Natural killer cell treated with Interleukin-12 subunit alpha and Interleukin-12 subunit beta and Interleukin-15 and Interleukin-18, amount 100 ng/mL, for 72 hours (primary cell): ENCODE measurements at regions not wholly inside any gene's neighbourhood (a gene's known extent, or its start where the extent isn't known, plus 50 kb on each side); places are given as distances from the start of the nearest gene placed in this dataset.

Experiments used
- ATAC-seq, 2 donors: fragments of 150-1000 bp; cut with Tn5 transposase in 1 of 2; sonication (Bioruptor Pico), chemical (Tn5 transposase) in 1 of 2; 2 replicates each; pipeline ENCODE4 v1.10.0; 2021
- DNase-seq: peaks from one replicate; pipeline ENCODE4 v3.0.0; 2022; ENCODE audit warnings: low spot score
- H3K27ac Mint-ChIP-seq, 2 donors: 1 replicate in 1 of 2; 2 replicates in 1 of 2; pipeline ENCODE4 v1.8.0; 2022; ENCODE audit warnings: mixed read lengths in 2 of 2, mild to moderate bottlenecking in 1 of 2, moderate library complexity in 1 of 2
- H3K27me3 Mint-ChIP-seq, 2 donors: 1 replicate in 1 of 2; 2 replicates in 1 of 2; pipeline ENCODE4 v1.8.0; 2022; ENCODE audit warnings: mixed read lengths in 2 of 2
- H3K36me3 Mint-ChIP-seq: one replicate; pipeline ENCODE4 v1.8.0; 2022; ENCODE audit warnings: mixed read lengths
- H3K4me1 Mint-ChIP-seq, 2 donors: 1 replicate in 1 of 2; 2 replicates in 1 of 2; pipeline ENCODE4 v1.8.0; 2022; ENCODE audit warnings: low read depth in 2 of 2, mixed read lengths in 2 of 2, mild to moderate bottlenecking in 1 of 2
- H3K4me3 Mint-ChIP-seq: one replicate; pipeline ENCODE4 v1.8.0; 2022; ENCODE audit warnings: mixed read lengths
- H3K9me3 Mint-ChIP-seq: 2 replicates; pipeline ENCODE4 v1.8.0; 2022; ENCODE audit warnings: mixed read lengths

DNA sequence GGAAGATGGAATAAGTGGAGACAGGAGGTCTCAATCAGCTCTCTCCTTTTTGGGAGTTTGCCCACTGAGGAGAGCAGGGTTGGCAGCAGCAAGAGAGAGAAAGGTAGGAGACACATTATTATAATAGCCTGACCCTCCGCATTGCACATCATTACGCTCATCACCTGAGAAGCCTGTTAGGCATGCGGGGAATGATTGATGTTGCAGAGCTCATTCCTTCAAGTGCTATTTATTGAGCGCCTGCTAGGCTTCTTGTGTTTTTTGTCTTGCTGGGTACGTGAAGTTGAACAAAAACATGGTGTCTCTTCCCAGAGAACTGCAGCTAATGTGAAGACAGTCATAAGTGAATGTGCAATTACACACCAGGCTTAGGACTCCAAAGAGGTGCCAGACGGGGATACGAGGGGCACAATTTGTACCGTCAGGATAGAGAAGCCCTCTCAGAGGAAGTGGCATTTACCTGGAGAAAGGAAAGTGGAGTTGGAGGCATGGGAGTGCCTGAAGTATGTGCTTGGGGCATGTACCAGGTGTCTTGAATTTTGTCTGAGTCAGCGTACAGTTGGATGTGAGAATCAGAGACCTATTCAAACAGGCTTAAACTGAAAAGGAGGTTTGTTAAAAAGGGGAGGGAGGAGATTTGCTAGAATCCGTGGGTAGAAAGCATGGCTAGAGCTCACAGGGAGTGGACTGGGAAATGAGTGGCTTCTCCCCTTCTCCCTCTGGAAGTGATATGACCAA lies 90.2 kb upstream of the SOD3 start:
- no peak for ATAC-seq
- no peaks in the 10 kb centered on the region for H3K4me1 Mint-ChIP-seq
- no peak overlapping the region for H3K4me3 Mint-ChIP-seq
- peaks cover 15 to 31% of the 10 kb centered on the region in 2 donors for H3K27me3 Mint-ChIP-seq
- no peak overlapping the region for H3K27ac Mint-ChIP-seq
- H3K9me3 Mint-ChIP-seq: no peaks in the 10 kb centered on the region
- no peak for DNase-seq
- H3K36me3 Mint-ChIP-seq: no peaks in the 10 kb centered on the region

DNA sequence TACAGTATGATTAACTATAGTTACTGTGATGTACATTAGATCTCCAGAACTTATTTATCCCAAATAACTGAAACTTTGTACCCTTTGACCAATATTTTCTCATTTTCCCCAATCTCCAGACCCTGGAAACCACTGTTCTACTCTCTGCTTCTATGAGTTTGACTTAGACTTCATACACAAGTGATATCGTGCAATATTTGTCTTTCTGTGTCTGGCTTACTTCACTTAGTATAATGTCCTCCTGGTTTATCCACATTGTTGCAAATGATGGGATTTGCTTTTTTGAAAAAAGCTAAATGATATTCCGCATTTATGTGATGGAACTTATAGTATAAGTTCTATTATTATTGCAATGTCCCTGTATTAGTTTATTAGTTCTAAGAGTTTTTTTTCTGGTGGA lies 81.8 kb upstream of the SOD3 start:
- ATAC-seq (no peak), DNase-seq (no peak)
- no peaks in the 10 kb centered on the region for H3K4me1 Mint-ChIP-seq
- H3K27ac Mint-ChIP-seq: no peak overlapping the region
- H3K4me3 Mint-ChIP-seq: no peak overlapping the region
- peaks cover 6% of the 10 kb centered on the region for H3K36me3 Mint-ChIP-seq
- H3K27me3 Mint-ChIP-seq: peaks cover 0 to 2% of the 10 kb centered on the region in 2 donors
- H3K9me3 Mint-ChIP-seq: peaks cover 6% of the 10 kb centered on the region

DNA sequence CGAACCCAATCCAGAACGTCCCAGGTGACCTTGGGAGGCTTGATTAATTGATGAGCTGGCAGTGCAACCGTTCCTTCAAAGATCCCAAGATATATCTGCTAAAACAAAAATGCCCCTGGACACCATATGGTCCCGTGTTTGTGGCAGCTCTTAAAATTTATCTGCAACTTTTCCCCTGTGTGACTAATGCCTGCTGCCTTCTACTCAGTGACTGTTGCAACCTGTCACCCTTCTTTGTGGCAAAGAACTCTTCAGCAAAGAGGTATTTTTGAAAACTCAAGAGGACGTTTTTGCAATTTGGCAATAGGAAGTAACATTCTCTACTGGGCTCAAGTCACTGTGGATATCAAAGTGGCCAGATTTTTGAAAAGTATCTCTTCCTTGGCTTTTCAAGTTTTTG lies 75.8 kb upstream of the SOD3 start:
- Mint-ChIP-seq H3K27ac (no peak overlapping the region), H3K4me3 (no peak overlapping the region), H3K27me3 (no peaks in the 10 kb centered on the region), H3K4me1 (no peaks in the 10 kb centered on the region), H3K36me3 (peaks cover 6% of the 10 kb centered on the region), H3K9me3 (peaks cover 6% of the 10 kb centered on the region)
- DNase-seq (no peak), ATAC-seq (no peak)

DNA sequence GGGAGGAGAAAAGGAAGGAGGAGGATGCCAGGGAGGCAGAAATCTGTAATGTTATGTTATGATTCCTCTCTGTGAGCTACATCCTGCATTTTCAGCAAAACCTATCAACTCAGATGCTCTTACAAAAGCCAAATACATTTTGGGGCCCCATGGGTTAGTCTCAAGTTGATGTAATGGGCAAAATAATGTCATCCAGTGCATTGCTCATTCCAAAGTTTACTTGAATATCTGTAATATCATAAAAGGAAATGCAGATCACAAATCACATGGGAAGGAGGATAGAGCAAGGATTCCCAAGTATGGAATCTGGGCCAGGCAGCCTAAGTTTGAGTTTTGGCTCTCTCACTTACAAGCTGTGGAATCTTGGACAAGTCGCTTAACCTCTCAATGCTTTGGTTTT lies 74.9 kb upstream of the SOD3 start:
- Mint-ChIP-seq H3K4me1 (no peaks in the 10 kb centered on the region), H3K9me3 (peaks cover 6% of the 10 kb centered on the region), H3K36me3 (peaks cover 3% of the 10 kb centered on the region), H3K4me3 (no peak overlapping the region), H3K27ac (no peak overlapping the region), H3K27me3 (no peaks in the 10 kb centered on the region)
- no peak for DNase-seq
- no peak for ATAC-seq

DNA sequence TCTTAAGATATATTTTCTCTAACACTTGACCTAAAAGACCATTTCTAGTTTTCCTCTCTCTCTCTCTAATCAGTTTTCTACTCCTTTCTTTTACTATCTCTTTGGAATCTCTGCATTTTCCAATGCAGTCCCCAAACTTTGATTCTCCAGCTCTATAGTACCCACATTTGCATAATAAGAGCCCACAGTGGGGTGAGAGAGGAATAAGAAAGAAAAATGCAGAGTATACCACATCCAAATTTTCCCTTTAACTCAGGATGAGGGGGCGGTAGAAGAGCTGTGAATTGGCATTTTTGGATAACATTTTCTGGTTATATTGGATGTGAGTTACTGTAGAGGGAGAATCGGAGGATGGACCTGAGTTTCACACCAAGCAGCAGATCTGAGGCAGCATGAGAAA lies 74.4 kb upstream of the SOD3 start:
- no peaks in the 10 kb centered on the region for H3K4me1 Mint-ChIP-seq
- no peak for ATAC-seq
- DNase-seq: no peak
- H3K36me3 Mint-ChIP-seq: no peaks in the 10 kb centered on the region
- H3K27ac Mint-ChIP-seq: no peak overlapping the region
- H3K27me3 Mint-ChIP-seq: no peaks in the 10 kb centered on the region
- no peak overlapping the region for H3K4me3 Mint-ChIP-seq
- peaks cover 6% of the 10 kb centered on the region for H3K9me3 Mint-ChIP-seq

DNA sequence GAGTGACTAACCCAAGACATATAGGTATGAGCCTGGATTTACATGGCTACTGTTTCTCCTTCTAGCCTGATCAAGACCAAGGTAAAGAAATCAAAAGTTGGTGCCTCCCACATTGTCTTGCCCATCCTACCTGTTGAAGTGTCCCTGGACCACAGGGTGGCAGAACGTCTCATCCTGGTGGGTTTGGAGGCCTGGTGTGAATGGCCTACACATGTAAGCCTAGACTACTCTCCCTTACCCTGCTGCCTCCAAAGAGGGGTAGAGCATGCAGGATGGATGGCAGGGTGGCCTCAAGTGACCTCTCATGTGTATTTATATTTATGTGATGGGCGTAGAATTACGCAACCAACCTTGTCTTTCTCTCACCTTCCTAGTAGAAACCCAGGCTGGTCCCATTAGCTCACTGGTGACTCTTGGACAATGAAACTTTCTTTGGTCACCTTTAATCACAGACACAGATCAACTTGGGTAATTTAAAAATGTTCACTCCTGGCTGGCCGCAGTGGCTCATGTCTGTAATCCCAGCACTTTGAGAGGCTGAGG lies 73.3 kb upstream of the SOD3 start:
- Mint-ChIP-seq H3K9me3 (peaks cover 3% of the 10 kb centered on the region), H3K27ac (no peak overlapping the region), H3K36me3 (no peaks in the 10 kb centered on the region), H3K27me3 (no peaks in the 10 kb centered on the region), H3K4me1 (no peaks in the 10 kb centered on the region), H3K4me3 (no peak overlapping the region)
- DNase-seq: no peak
- ATAC-seq: no peak

DNA sequence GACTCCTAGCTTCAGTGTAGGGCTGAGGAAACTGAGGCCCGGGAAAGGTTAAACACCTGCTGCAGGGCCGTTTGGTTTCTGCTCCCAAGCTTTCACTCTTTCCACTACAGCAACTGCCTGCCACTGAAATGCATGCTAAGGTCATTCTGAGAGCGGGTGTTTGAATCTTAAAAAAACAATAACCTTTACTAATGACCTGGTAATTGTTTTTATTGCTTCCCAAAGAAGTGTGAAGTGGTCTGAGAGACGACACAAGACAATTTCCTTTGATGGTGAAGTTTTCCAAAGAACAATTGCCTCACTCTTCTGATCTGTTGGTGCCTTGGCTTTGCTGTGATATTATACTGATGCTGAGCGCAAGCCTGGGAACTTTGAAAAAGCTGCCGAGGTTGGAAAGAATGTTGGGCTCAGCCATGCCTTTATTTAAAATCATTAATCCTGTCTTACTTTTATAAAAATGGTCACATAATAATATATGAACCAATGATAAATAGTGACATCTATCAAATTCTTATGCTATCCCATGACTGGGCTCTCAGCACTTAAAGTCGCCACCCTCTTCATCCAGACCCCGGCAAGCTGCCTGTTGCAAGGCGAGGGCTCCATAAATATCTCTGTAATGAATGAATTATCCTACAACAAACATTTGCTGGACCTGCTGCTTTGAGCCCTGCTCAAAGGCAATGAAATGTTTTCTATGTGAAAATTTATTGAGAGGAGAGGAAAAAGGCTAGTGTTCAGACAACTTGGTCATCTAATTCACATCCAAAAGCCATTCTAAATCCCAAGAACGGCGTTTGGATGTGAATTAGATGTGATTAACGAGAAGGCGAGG lies 67.8 kb upstream of the SOD3 start:
- no peaks in the 10 kb centered on the region for H3K9me3 Mint-ChIP-seq
- H3K27ac Mint-ChIP-seq: no peak overlapping the region
- ATAC-seq: no peak
- no peak for DNase-seq
- peaks cover 0 to 3% of the 10 kb centered on the region in 2 donors for H3K27me3 Mint-ChIP-seq
- H3K4me1 Mint-ChIP-seq: no peaks in the 10 kb centered on the region
- H3K4me3 Mint-ChIP-seq: no peak overlapping the region
- H3K36me3 Mint-ChIP-seq: no peaks in the 10 kb centered on the region

DNA sequence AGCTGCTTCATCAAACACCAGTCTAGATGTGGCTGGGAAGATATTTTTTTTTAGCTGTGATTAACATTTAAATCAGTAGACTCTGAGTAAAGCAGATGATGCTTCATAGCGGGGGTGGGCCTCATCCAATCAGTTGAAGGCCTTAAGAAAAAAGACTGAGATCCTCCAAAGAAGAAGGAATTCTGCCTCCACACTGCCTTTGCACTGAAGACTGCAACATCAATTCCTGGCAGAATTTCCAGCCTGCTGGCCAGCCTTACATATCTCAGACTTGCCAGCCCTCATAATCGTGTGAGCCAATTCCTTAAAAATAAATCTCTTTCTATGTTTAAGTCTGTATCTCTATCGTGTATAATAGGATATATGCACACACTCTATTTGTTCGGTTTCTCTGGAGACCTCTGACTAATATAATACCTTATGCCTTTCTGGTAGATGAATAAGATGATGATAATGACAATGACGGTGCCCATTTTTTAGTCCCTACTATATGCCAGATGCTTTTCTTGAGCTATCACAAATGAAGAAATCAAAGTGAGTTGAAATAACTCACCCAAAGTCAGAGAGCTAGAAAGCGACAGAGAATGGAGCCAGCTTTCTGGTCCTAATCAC lies 66.1 kb upstream of the SOD3 start:
- no peaks in the 10 kb centered on the region for H3K4me1 Mint-ChIP-seq
- peaks cover 0 to 5% of the 10 kb centered on the region in 2 donors for H3K27me3 Mint-ChIP-seq
- H3K36me3 Mint-ChIP-seq: no peaks in the 10 kb centered on the region
- ATAC-seq (no peak), DNase-seq (no peak)
- H3K9me3 Mint-ChIP-seq: peaks cover 3% of the 10 kb centered on the region
- H3K4me3 Mint-ChIP-seq: no peak overlapping the region
- no peak overlapping the region for H3K27ac Mint-ChIP-seq

DNA sequence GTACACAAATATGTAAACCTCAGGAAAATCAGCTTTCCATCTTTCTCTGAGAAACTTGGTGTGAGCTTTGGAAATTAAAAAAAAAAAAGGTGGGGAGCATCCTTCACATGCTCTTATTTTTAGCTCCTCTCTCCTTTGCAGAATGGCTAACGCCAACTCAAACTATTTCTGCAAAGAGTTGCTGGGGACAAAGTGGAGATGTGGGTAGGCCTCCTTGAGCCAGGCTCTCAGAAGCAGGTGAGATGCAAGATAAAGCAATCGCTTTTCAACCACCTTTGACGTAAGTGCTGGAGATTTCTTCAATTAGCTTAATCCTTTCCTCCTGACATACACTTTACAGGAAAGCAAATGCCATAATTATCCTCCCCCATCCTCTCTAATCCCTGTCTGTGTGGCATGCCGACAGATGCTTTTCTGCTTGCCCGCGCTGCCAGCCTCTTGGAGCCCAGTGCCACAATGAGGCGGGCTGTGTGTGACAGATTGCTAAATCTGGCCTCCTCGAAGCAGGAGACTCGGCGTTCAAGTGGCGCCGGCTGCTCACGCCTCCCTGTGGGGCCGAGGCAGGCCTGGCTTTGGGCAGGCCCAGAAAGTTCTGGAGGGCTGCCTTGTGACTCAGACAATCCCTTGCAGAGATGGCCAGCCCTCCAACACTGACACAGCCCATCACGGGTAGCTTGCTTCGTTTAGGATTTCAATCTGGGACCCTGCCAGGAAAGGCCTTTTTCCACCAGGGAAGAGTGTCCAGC lies 64.9 kb upstream of the SOD3 start:
- peaks cover 3% of the 10 kb centered on the region for H3K9me3 Mint-ChIP-seq
- no peak for ATAC-seq
- no peaks in the 10 kb centered on the region for H3K36me3 Mint-ChIP-seq

DNA sequence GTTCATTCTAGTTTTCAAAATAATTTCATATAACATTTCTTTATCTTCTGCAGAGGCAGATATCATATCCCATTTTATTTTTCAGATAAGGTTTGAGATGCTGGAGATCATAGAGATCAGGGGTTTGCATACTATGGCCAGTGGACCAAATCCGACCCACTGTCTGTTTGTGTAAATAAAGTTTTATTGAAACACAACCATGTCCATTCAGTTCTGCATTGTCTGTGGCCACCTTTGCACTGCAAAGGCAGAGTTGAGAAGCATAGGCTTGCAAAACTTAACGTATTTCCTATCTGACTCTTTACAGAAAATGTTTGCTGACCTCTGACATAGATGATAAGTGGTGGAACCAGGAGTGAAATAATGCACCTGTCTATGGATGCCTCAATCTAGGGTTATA lies 63.9 kb upstream of the SOD3 start:
- H3K4me1 Mint-ChIP-seq: peaks cover 0 to 2% of the 10 kb centered on the region in 2 donors
- H3K4me3 Mint-ChIP-seq: no peak overlapping the region
- DNase-seq: no peak
- ATAC-seq: no peak
- no peaks in the 10 kb centered on the region for H3K36me3 Mint-ChIP-seq
- H3K9me3 Mint-ChIP-seq: peaks cover 3% of the 10 kb centered on the region
- H3K27me3 Mint-ChIP-seq: peaks cover 0 to 9% of the 10 kb centered on the region in 2 donors
- no peak overlapping the region for H3K27ac Mint-ChIP-seq

More for the DNA sequence above, 64.9 kb upstream of the SOD3 start:
- H3K4me3 Mint-ChIP-seq: no peak overlapping the region
- H3K27me3 Mint-ChIP-seq: peaks cover 0 to 5% of the 10 kb centered on the region in 2 donors
- DNase-seq: no peak
- no peaks in the 10 kb centered on the region for H3K4me1 Mint-ChIP-seq
- H3K27ac Mint-ChIP-seq: no peak overlapping the region

DNA sequence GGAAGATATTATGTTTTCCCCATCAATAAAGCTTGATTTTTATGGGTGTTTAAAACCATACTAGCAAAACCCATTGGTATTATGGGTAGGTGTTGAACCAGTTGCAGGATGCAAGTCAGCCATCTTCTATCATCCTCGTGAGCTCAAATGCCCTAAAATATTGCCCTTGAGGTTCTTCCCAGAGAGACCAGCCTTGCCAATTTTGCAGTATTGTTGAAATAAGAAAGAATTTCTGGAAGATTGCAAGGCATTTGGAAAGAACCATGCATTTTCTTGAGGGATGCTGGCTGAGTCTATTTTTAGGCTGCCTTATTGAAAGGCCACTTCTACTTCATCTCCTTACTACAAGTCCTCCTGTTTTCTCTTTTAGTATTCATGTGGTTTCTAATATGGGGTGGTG lies 60.9 kb upstream of the SOD3 start:
- Mint-ChIP-seq H3K9me3 (peaks cover 8% of the 10 kb centered on the region), H3K4me1 (peaks cover 0 to 2% of the 10 kb centered on the region in 2 donors), H3K36me3 (no peaks in the 10 kb centered on the region), H3K4me3 (no peak overlapping the region), H3K27me3 (peaks cover 0 to 9% of the 10 kb centered on the region in 2 donors), H3K27ac (no peak overlapping the region)
- no peak for ATAC-seq
- no peak for DNase-seq

DNA sequence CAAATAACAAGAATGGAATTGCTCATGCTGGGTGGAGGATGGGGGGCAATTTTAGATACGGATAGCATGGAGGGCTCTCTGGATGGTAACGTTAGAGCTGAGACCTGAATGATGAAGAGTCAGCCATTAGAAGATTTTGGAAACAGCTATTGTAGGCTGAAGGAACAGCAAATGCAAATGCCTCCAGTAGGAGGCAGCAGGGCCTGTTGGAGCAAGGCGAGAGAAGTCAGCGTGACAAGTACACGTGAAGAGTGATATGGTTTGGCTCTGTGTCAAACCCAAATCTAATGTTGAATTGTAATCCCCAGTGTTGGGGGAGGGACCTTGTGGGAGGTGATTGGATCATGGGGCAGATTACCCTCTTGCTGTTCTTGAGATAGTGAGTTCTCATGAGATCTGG lies 59.3 kb upstream of the SOD3 start:
- H3K27me3 Mint-ChIP-seq: peaks cover under 1 to 6% of the 10 kb centered on the region in 2 donors
- H3K4me1 Mint-ChIP-seq: peaks cover 0 to 2% of the 10 kb centered on the region in 2 donors
- H3K9me3 Mint-ChIP-seq: peaks cover 8% of the 10 kb centered on the region
- no peak overlapping the region for H3K27ac Mint-ChIP-seq
- no peak overlapping the region for H3K4me3 Mint-ChIP-seq
- ATAC-seq (no peak), DNase-seq (no peak)
- no peaks in the 10 kb centered on the region for H3K36me3 Mint-ChIP-seq

DNA sequence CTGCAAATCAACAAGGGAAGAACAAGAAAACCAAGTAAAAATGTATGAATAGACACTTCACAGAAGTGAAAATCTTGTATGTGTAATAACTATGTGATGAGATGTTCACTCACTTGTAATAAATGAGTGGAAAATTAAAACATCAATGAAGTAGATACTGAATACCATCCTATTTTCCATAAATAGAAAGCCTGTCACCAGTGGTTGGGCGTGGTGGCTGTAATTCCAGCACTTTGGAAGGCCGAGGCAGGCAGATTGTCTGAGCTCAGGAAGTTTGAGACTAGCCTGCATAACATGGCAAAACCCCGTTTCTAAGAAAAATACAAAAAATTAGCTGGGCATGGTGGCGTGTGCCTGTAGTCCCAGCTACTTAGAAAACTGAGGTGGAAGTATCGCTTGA lies 53.5 kb upstream of the SOD3 start:
- ATAC-seq (no peak), DNase-seq (no peak)
- H3K4me1 Mint-ChIP-seq: no peaks in the 10 kb centered on the region
- peaks cover 6% of the 10 kb centered on the region for H3K9me3 Mint-ChIP-seq
- H3K27ac Mint-ChIP-seq: no peak overlapping the region
- H3K4me3 Mint-ChIP-seq: no peak overlapping the region
- H3K36me3 Mint-ChIP-seq: no peaks in the 10 kb centered on the region
- H3K27me3 Mint-ChIP-seq: peaks cover 0 to 6% of the 10 kb centered on the region in 2 donors
